ENCODE measurements at regions not wholly inside any gene's neighbourhood (a gene's known extent, or its start where the extent isn't known, plus 50 kb on each side); places are given as distances from the start of the nearest gene placed in this dataset.

DNA sequence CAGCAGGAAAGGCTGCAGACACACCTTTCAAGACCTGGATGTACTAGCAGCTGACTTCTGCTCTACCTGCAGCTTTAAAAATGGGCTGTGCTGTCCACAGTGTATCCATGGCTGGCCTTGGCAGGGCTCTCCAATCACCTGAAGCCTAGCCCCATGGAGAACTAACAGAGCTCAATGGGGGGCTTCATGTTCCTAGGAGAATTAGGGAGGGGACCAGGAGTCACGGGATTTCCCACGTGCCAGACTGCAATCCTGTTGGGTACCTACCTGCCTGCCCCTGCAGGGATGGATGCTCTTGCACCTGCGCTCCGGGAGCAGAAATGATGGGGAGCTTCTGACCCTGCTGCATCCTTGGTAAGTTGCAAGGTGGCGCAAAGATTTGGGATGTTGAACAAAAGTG is 462.1 kb downstream of the ICE1 start:
- TF ChIP-seq POLR2A (IDR thresholded peaks at IDR 0.05; ENCODE audit: low read depth, low read length) = no peak
- TF ChIP-seq POLR2AphosphoS5 (IDR thresholded peaks at IDR 0.05; ENCODE audit: low read depth, low read length) = no peak

Measured in GM12892 (cell line).